Sigmoid colon (tissue), 4 donors: ENCODE measurements at regions not wholly inside any gene's neighbourhood (a gene's known extent, or its start where the extent isn't known, plus 50 kb on each side); places are given as distances from the start of the nearest gene placed in this dataset.

Experiments
- EP300 ChIP-seq, 4 donors: sonication (generic); formaldehyde crosslinking; IDR thresholded peaks; one replicate each; pipeline ENCODE4 v1.6.1; 2017; ENCODE audit warnings: antibody characterized with exemption in 4 of 4
- POLR2A ChIP-seq, 2 donors: fragments of 450-650 bp; IDR thresholded peaks; one replicate each; pipeline ENCODE4 v1.6.1; 2016; ENCODE audit warnings: antibody characterized with exemption in 2 of 2, mild to moderate bottlenecking in 2 of 2, moderate library complexity in 2 of 2

DNA sequence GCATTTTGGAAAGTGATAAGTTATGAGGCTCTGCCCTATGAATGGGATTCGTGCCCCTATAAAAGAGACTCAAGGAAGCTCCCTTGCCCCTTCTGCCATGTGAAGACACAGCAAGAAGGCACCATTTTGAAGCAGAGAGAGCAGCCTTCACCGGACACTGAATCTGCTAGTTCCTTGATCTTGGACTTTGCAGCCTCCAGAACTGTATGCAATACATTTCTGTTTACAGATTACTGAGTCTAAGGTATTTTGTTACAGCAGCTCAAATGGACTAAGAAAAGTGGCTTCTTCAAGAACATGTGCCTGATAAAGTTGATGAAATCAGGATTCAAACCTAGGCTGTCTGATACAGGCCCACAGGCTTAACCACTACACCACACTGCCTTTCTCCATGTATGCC, 131.6 kb upstream of the MAP3K1 start:
- TF ChIP-seq POLR2A (IDR thresholded peaks at IDR 0.05) (no peak), EP300 (IDR thresholded peaks at IDR 0.05) (no peak)
